ENCODE measurements at regions not wholly inside any gene's neighbourhood (a gene's known extent, or its start where the extent isn't known, plus 50 kb on each side); places are given as distances from the start of the nearest gene placed in this dataset.

- no peaks in the 10 kb centered on the region for H3K79me2 ChIP-seq (ENCODE audit: control insufficient read depth, insufficient read depth, low read length)
- peaks cover 0 to 8% (median 0%) of the 10 kb centered on the region in 4 experiments for H3K27me3 ChIP-seq (replicated peaks in 1 of 4; ENCODE audit: control extremely low read depth in 1 of 4, control insufficient read depth in 3 of 4, insufficient read depth in 4 of 4, low read length in 3 of 4)
- H4K20me1 ChIP-seq (ENCODE audit: control insufficient read depth, insufficient read depth, low read length, poor library complexity, severe bottlenecking): no peaks in the 10 kb centered on the region
- H3K27ac ChIP-seq (ENCODE audit: low read length in 2 of 2): no peak overlapping the region
- no peaks in the 10 kb centered on the region for H3K36me3 ChIP-seq (replicated peaks in 1 of 2; ENCODE audit: control extremely low read depth in 1 of 2, control insufficient read depth in 1 of 2, extremely low read depth in 1 of 2, insufficient read depth in 2 of 2, low read length in 1 of 2)
- CTCF ChIA-PET: no interaction called here
- H3K4me1 ChIP-seq (ENCODE audit: control insufficient read depth in 2 of 2, insufficient read depth in 2 of 2, low read length in 2 of 2): no peaks in the 10 kb centered on the region
- Mint-ChIP-seq H3K9me3 (ENCODE audit: insufficient read depth) (peaks cover 12% of the 10 kb centered on the region), H3K27ac (no peak overlapping the region), H3K4me1 (no peaks in the 10 kb centered on the region), H3K27me3 (peaks cover 35% of the 10 kb centered on the region), H3K4me3 (no peak overlapping the region)
- 31% methylated on average over 3 of the region's 7 CpGs for WGBS (ENCODE audit: insufficient coverage)
- no peak overlapping the region for H2AFZ ChIP-seq (ENCODE audit: insufficient read depth, low read depth, low read length, poor library complexity, severe bottlenecking)
- H3K4me3 ChIP-seq (ENCODE audit: control extremely low read depth in 1 of 5, extremely low read depth in 1 of 5, insufficient read depth in 1 of 5, low read depth in 2 of 5, low read length in 4 of 5): no peak overlapping the region
- no peak for DNase-seq
- TF ChIP-seq CTCF (IDR thresholded peaks at IDR 0.05) (no peak), EZH2 (IDR thresholded peaks at IDR 0.05; ENCODE audit: borderline replicate concordance, insufficient read depth, low read depth, low read length, poor library complexity, severe bottlenecking) (no peak)
- H3K9ac ChIP-seq (ENCODE audit: low read length): no peak overlapping the region
- H3K4me2 ChIP-seq (replicated peaks; ENCODE audit: low read depth, low read length, poor library complexity, severe bottlenecking): no peak overlapping the region
- intact Hi-C loops (cut with micrococcal nuclease): no loop called here
- peaks cover 0 to 7% (median 0%) of the 10 kb centered on the region in 3 donors for H3K9me3 ChIP-seq (ENCODE audit: control extremely low read depth in 1 of 3, control insufficient read depth in 2 of 3, insufficient read depth in 1 of 3, low read length in 2 of 3)
- POLR2A ChIA-PET: no interaction called here
- ATAC-seq (ENCODE audit: low read depth): no peak
These were observed 67.6 kb upstream of the RBBP6 start for GRCh38 chr16:24471561-24472350.

DNA sequence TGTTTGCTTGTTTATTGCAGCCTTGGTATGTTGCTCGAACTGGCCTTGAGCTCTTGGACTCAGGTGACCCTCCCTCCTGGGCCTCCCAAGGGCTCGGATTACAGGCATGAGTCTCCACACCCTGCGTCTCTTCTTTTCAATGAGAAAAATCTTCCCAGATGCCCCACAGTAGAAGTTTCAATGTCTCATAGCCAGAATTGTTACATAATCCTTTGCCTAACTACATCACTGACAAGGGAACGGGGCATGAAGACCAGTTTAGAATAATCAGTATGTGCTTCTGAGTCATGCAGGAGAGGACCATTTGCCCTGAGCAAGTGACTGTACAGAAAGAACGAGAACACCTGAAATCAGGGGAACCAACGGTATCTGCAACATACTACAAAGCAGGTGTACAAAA, 61.9 kb upstream of the RBBP6 start:
- no peak for DNase-seq
- Histone ChIP-seq H3K9me3 (ENCODE audit: control extremely low read depth in 1 of 3, control insufficient read depth in 2 of 3, insufficient read depth in 1 of 3, low read length in 2 of 3) (peaks cover 0 to 7% (median 0%) of the 10 kb centered on the region in 3 donors), H2AFZ (ENCODE audit: insufficient read depth, low read depth, low read length, poor library complexity, severe bottlenecking) (no peak overlapping the region), H3K27ac (ENCODE audit: low read length in 2 of 2) (no peak overlapping the region), H3K79me2 (ENCODE audit: control insufficient read depth, insufficient read depth, low read length) (no peaks in the 10 kb centered on the region), H3K4me3 (ENCODE audit: control extremely low read depth in 1 of 5, extremely low read depth in 1 of 5, insufficient read depth in 1 of 5, low read depth in 2 of 5, low read length in 4 of 5) (no peak overlapping the region), H3K4me2 (replicated peaks; ENCODE audit: low read depth, low read length, poor library complexity, severe bottlenecking) (no peak overlapping the region), H3K9ac (ENCODE audit: low read length) (no peak overlapping the region), H3K27me3 (replicated peaks in 1 of 4; ENCODE audit: control extremely low read depth in 1 of 4, control insufficient read depth in 3 of 4, insufficient read depth in 4 of 4, low read length in 3 of 4) (peaks cover 0 to 3% (median 0%) of the 10 kb centered on the region in 4 experiments), H4K20me1 (ENCODE audit: control insufficient read depth, insufficient read depth, low read length, poor library complexity, severe bottlenecking) (no peaks in the 10 kb centered on the region), H3K36me3 (replicated peaks in 1 of 2; ENCODE audit: control extremely low read depth in 1 of 2, control insufficient read depth in 1 of 2, extremely low read depth in 1 of 2, insufficient read depth in 2 of 2, low read length in 1 of 2) (no peaks in the 10 kb centered on the region), H3K4me1 (ENCODE audit: control insufficient read depth in 2 of 2, insufficient read depth in 2 of 2, low read length in 2 of 2) (no peaks in the 10 kb centered on the region)
- peaks cover 36% of the 10 kb centered on the region for H3K27me3 Mint-ChIP-seq
- peaks cover 5% of the 10 kb centered on the region for H3K4me1 Mint-ChIP-seq
- no peak for ATAC-seq (ENCODE audit: low read depth)
- no peak overlapping the region for H3K27ac Mint-ChIP-seq
- ChIA-PET CTCF (no interaction called here), POLR2A (no interaction called here)
- TF ChIP-seq CTCF (IDR thresholded peaks at IDR 0.05) (no peak), EZH2 (IDR thresholded peaks at IDR 0.05; ENCODE audit: borderline replicate concordance, insufficient read depth, low read depth, low read length, poor library complexity, severe bottlenecking) (no peak)
- intact Hi-C loops (cut with micrococcal nuclease): no loop called here
- 87% methylated on average over 5 of the region's 6 CpGs for WGBS (ENCODE audit: insufficient coverage)
- H3K4me3 Mint-ChIP-seq: no peak overlapping the region
- peaks cover 12% of the 10 kb centered on the region for H3K9me3 Mint-ChIP-seq (ENCODE audit: insufficient read depth)
